Fibroblast of mammary gland (primary cell): ENCODE measurements at regions not wholly inside any gene's neighbourhood (a gene's known extent, or its start where the extent isn't known, plus 50 kb on each side); places are given as distances from the start of the nearest gene placed in this dataset.

Source experiments
- DNase-seq: peaks from one replicate; pipeline ENCODE4 v3.0.0-alpha.2; 2010; ENCODE audit warnings: low read depth
- H3K4me3 ChIP-seq: 2 replicates; pipeline ENCODE4 v1.5.1; 2011; ENCODE audit warnings: low read depth, mild to moderate bottlenecking, low read length, moderate library complexity; ENCODE audit not compliant: control insufficient read depth
- TF ChIP-seq, protein P1 (sequence below): conservative IDR thresholded peaks from 2 replicates; pipeline ENCODE4 v1.5.1; 2011; ENCODE audit warnings: low read depth, low read length, inconsistent platforms; ENCODE audit not compliant: control insufficient read depth, insufficient read depth

DNA sequence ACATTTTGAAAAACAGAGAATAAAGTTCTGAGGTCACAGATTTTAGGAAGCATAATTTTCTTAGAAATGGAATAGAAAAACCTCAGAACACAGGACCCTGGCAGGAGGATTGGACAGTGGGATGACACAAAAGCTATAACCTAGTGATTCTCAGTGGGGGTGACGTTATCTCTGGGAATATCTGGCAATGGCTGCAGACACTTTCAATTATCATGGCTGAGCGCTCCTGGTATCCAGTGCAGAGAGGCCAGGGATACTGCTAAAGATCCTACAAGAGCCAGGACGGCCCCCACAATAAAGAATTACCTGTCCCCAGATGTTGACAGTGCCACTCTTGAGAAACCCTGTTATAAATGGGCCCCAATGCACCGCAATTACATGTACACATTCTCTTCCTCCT, 117.2 kb upstream of the SPRED2 start:
- H3K4me3 ChIP-seq, result no peak overlapping the region
- TF ChIP-seq, protein P1, sequence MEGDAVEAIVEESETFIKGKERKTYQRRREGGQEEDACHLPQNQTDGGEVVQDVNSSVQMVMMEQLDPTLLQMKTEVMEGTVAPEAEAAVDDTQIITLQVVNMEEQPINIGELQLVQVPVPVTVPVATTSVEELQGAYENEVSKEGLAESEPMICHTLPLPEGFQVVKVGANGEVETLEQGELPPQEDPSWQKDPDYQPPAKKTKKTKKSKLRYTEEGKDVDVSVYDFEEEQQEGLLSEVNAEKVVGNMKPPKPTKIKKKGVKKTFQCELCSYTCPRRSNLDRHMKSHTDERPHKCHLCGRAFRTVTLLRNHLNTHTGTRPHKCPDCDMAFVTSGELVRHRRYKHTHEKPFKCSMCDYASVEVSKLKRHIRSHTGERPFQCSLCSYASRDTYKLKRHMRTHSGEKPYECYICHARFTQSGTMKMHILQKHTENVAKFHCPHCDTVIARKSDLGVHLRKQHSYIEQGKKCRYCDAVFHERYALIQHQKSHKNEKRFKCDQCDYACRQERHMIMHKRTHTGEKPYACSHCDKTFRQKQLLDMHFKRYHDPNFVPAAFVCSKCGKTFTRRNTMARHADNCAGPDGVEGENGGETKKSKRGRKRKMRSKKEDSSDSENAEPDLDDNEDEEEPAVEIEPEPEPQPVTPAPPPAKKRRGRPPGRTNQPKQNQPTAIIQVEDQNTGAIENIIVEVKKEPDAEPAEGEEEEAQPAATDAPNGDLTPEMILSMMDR, result no peak
- no peak for DNase-seq

DNA sequence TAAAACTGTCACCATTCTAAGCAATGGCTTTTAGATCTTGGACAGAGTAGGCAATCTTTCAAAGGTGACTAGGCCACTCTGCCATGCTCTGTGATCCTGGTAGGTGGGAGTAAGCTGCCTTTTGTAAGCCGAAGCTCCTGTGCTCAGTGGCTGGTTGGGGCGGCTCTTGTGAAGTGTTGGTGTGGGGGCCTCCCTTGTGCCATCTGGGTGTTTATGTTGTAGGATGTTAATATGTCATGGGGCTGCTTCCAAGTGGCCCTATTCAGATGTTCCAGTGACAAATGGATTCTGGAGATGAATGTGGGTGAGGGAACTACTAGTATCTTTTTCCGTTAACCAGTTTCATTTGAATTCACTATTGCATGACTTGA, 116.8 kb upstream of the SPRED2 start:
- no peak for DNase-seq
- H3K4me3 ChIP-seq, result no peak overlapping the region
- TF ChIP-seq, protein P1, result no peak

- TF ChIP-seq, protein P1, result no peak
- DNase-seq, result peak; percentile 33
- no peak overlapping the region for H3K4me3 ChIP-seq
Observed at GRCh38 chr2:65548576-65549256, 116.3 kb upstream of the SPRED2 start.

DNA sequence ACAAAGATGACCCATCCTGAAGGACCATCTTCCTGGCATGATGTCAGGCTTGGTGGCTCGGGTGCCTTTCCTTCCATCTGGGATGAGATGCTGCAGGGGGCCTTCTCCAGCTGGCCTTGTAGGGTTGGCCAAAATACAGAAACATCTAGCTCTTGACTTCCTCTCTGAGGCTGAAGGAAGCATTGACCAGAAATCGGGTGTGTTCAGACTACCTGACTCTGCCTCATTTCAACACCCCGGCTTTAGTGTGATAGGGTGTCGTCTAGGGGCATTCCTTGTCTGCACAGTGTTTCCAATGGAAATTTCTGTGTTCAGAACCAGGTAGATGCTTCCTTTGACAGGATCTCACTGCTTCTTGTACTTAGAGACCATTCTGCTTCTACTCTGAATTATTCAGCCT, 115.7 kb upstream of the SPRED2 start:
- H3K4me3 ChIP-seq, result no peak overlapping the region
- no peak for DNase-seq
- TF ChIP-seq, protein P1, result no peak

DNA sequence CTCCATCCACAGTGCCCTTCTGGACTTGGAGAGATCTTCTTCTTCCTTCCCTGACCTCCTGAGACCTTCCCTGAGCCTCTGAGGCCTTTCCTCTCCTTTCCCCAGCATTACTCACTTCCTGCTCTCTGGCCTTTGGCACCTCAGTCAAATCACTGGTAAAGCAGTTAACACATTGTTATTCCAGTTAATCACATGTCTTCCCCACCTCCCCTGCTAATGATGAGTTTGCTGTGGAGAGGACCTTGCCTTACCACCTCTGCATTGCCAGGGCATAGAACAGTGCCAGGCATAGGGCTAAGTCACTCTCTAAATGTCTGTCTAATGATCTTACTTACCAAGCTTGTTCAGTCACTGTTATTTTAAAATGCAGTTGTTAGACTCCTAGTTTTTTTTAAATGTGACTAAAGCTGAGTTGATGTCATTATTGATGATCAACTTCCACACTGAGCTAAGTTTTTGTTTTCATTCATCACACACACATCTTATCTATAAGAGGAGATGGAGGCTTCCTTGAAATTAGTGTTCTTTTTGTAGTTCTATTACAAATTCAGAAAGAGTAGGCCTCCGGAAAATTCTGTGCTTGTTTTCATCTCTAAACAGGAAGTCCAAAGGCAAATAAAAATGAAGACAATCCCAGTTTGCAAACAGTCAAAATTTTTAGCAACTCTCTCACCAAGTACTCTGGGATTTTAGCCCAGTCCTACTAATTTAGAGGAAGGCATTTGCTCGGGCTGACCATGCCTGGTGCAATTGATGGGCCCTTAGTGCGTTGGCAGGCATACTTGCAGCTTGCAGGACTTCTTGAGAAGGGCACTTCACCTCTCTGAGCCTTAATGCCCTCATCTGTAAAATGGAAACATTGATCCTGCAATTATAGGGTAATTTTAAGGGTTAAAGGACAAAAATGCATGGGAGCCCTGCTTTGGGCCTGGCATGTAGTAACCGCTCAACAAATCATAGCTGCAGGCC, 113.7 kb upstream of the SPRED2 start:
- peak; percentile 67 for DNase-seq
- TF ChIP-seq, protein P1, result no peak
- H3K4me3 ChIP-seq, result no peak overlapping the region

DNA sequence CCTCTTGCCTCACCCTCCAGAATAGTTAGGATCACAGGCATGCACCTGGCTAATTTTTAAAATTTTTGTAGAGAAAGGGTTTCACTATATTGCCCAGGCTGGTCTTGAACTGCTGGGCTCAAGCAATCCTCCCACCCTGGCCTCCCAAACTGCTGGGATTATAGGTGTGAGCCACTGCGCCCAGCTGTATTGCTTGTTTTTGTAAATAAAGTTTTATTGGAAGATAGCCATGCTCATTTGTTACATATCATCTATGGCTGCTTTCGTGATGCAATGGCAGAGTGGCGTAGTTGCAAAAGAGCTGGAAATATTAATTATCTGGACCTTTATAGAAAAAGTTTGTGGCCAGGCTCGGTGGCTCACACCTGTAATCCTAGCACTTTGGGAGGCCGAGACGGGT, 109.4 kb upstream of the SPRED2 start:
- TF ChIP-seq, protein P1, result no peak
- no peak overlapping the region for H3K4me3 ChIP-seq
- DNase-seq, result no peak
